Left ventricle myocardium inferior (tissue), 1 donor: ENCODE measurements at regions not wholly inside any gene's neighbourhood (a gene's known extent, or its start where the extent isn't known, plus 50 kb on each side); places are given as distances from the start of the nearest gene placed in this dataset.

Experiments used
- DNase-seq: peaks from one replicate; pipeline ENCODE4 v3.0.0-alpha.2; 2020
- H3K27ac ChIP-seq: fragments of 200-600 bp; replicated peaks from 2 replicates; pipeline ENCODE4 v1.8.0; 2021
- H3K27me3 ChIP-seq: fragments of 200-600 bp; 2 replicates; pipeline ENCODE4 v1.8.0; 2021; ENCODE audit warnings: low read depth
- H3K36me3 ChIP-seq: fragments of 200-600 bp; 2 replicates; pipeline ENCODE4 v1.8.0; 2021
- H3K4me1 ChIP-seq: fragments of 200-600 bp; 2 replicates; pipeline ENCODE4 v1.8.0; 2021
- H3K4me3 ChIP-seq: fragments of 200-600 bp; 2 replicates; pipeline ENCODE4 v1.8.0; 2021; ENCODE audit warnings: mild to moderate bottlenecking, moderate library complexity
- H3K9me3 ChIP-seq: fragments of 200-600 bp; replicated peaks from 2 replicates; pipeline ENCODE4 v1.8.0; 2021
- intact Hi-C: fragments of 100-400 bp; cut with micrococcal nuclease; formaldehyde crosslinking; loops from one replicate; pipeline ENCODE4 v1.11.0; 2022
- TF ChIP-seq, protein P1 (sequence below): fragments of 200-600 bp; IDR thresholded peaks from 2 replicates; pipeline ENCODE4 v1.8.0; 2021; ENCODE audit warnings: antibody characterized with exemption, mild to moderate bottlenecking, borderline replicate concordance
- donor health status: DM: no; HTN: yes; CAD: no; lungs with severe emphysema.

DNA sequence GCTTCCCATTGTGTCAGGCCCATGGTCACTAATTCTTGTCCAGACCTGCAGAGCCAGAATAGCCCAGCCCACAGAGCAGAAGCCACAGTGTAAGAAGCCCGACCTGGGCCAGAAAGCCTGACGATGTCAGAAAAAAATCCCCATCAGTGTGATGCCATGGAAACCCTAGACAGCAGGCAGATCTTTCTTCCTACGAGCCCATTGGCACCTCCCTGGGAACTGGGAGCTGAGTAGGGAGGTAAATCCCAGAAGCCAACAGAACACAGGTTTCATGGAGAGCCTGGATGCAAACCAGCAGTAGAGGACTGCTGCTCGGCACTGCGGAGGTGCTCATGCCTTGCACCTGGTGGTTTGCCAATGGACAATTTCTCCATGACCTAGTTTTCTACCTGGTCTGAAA lies 82.2 kb upstream of the SLC22A16 start:
- H3K36me3 ChIP-seq, result no peaks in the 10 kb centered on the region
- no peaks in the 10 kb centered on the region for H3K27me3 ChIP-seq
- no peaks in the 10 kb centered on the region for H3K4me1 ChIP-seq
- H3K9me3 ChIP-seq, result peaks cover 3% of the 10 kb centered on the region
- no peak overlapping the region for H3K27ac ChIP-seq
- TF ChIP-seq, protein P1, sequence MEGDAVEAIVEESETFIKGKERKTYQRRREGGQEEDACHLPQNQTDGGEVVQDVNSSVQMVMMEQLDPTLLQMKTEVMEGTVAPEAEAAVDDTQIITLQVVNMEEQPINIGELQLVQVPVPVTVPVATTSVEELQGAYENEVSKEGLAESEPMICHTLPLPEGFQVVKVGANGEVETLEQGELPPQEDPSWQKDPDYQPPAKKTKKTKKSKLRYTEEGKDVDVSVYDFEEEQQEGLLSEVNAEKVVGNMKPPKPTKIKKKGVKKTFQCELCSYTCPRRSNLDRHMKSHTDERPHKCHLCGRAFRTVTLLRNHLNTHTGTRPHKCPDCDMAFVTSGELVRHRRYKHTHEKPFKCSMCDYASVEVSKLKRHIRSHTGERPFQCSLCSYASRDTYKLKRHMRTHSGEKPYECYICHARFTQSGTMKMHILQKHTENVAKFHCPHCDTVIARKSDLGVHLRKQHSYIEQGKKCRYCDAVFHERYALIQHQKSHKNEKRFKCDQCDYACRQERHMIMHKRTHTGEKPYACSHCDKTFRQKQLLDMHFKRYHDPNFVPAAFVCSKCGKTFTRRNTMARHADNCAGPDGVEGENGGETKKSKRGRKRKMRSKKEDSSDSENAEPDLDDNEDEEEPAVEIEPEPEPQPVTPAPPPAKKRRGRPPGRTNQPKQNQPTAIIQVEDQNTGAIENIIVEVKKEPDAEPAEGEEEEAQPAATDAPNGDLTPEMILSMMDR, result no peak
- DNase-seq, result no peak
- no peak overlapping the region for H3K4me3 ChIP-seq
- intact Hi-C loops, result no loop called here

DNA sequence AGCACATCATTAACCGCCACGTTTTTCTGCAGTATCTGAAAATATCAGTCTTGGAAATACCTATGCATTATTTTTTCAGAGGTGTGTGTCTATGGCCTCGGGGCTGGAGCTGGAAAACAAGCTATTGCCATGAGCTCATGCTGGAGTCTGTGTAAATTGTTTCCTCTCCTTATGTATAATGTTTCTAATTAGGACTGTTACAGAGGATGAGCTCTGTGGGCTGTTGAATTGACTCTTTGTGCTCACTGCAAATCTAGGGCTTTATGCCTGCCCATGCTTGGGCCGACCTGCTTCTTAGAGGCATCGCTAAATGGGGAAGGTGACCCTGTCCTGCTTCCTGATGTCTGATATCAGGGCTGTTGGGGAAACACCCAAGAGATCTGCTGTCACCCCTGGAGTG lies 80.8 kb upstream of the SLC22A16 start:
- TF ChIP-seq, protein P1, result no peak
- Histone ChIP-seq H3K36me3 (no peaks in the 10 kb centered on the region), H3K9me3 (peaks cover 6% of the 10 kb centered on the region), H3K4me3 (no peak overlapping the region), H3K4me1 (no peaks in the 10 kb centered on the region), H3K27ac (no peak overlapping the region), H3K27me3 (no peaks in the 10 kb centered on the region)
- intact Hi-C loops, result no loop called here
- no peak for DNase-seq

DNA sequence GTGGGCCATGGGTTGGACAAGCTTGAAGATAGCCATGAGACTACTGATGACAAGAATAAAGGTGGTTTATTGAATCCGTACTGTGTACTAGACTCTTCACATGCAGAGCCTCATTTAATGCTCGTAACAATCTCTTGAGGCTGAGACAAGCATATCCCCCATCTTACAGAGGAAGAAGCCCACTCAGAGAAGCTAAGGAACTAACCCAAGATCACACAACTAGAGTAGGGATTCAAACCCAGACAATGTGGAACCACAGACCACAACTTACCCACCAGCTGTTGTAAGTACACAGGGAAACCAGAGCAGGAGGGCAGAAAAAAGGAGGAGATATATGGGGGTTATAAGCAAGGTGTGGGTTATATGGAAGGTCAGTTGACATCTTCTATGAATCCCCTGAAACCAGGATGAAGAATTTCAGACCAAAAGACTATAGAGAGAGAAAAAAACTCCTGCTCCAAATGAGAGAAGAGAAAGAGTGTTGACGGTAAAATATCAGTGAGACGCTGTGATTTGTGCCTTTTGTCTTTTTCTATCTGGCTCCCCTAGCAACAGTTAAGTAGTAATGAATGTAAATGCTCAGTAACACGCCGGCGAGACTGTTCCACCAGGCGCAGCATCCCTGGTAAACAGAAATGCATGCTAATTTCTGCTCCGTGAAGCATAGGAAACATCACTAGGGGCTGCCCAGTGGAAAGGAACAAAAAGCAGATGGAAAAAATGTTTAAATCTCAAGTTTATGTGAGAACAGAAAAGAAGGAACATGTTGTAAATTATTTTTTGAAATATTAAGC lies 80.1 kb upstream of the SLC22A16 start:
- no peaks in the 10 kb centered on the region for H3K36me3 ChIP-seq
- H3K4me1 ChIP-seq, result no peaks in the 10 kb centered on the region
- H3K27me3 ChIP-seq, result no peaks in the 10 kb centered on the region
- TF ChIP-seq, protein P1, result no peak
- no peak overlapping the region for H3K4me3 ChIP-seq
- DNase-seq, result no peak
- intact Hi-C loops, result no loop called here
- H3K27ac ChIP-seq, result no peak overlapping the region
- H3K9me3 ChIP-seq, result peaks cover 13% of the 10 kb centered on the region

DNA sequence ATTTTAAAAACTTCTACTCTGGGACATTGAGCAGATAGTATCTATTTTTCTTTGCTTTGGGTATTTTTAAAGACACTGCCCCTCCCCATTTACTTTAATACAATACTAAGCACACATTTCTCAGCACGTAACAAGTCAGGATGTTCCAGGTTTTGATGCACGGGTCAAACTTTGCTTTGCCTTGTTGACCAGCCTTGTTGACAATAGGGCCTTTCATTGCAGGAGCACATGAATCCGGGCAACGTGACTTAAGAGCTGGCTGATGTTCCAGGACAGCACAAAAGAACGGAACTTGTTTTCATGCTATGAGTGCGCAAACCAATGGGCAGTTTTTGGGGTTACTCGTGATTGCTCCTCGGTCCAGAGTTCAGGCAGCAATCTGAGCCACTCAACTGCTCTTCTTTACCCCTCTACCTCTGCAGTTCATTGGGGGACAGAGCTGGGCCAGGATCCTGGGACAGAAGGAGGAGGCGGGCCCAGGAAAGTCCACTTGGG lies 78.6 kb upstream of the SLC22A16 start:
- Histone ChIP-seq H3K27ac (no peak overlapping the region), H3K4me3 (no peak overlapping the region), H3K36me3 (no peaks in the 10 kb centered on the region), H3K27me3 (no peaks in the 10 kb centered on the region), H3K4me1 (no peaks in the 10 kb centered on the region), H3K9me3 (peaks cover 15% of the 10 kb centered on the region)
- no peak for DNase-seq
- TF ChIP-seq, protein P1, result no peak
- intact Hi-C loops, result no loop called here

DNA sequence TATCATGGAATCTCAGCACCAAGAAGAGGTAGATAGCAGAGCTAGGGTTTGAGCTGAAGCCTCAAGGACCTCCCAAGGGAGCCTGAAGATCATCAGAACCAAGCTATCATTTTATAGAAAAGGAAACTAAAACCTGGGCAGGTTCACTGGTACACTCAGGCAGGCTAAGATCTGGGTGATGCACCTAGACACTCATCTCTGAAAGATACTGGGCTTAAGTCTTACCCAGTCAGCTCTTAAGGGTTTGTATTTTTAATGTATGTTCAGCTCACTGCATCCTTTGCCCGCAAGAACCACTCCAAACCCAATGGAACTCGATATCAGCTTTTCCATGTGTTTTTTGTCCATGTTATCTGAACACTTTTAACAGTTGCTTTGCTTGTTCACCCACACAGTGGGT lies 78.0 kb upstream of the SLC22A16 start:
- no peaks in the 10 kb centered on the region for H3K36me3 ChIP-seq
- H3K4me1 ChIP-seq, result no peaks in the 10 kb centered on the region
- no peak overlapping the region for H3K4me3 ChIP-seq
- H3K27ac ChIP-seq, result no peak overlapping the region
- intact Hi-C loops, result no loop called here
- H3K27me3 ChIP-seq, result no peaks in the 10 kb centered on the region
- TF ChIP-seq, protein P1, result no peak
- DNase-seq, result no peak
- H3K9me3 ChIP-seq, result peaks cover 15% of the 10 kb centered on the region
